GM12878 (cell line): ENCODE measurements at regions not wholly inside any gene's neighbourhood (a gene's known extent, or its start where the extent isn't known, plus 50 kb on each side); places are given as distances from the start of the nearest gene placed in this dataset.
"Not testable (repeated sequence)": the region's sequence is repeated elsewhere in the genome, so short reads cannot be mapped to it uniquely, and the experiment has no call there.

Experiments used
- ATAC-seq: fragments of 200-7000 bp; cut with Tn5 transposase; 3 replicates; pipeline ENCODE4 v1.9.1; 2020; ENCODE audit warnings: mild to moderate bottlenecking, moderate library complexity
- BruUV-seq: library from RNA; stranded (reverse); fragments of 400-500 nt; replicated peaks from 2 replicates; lab custom pipeline; 2021; lab: Mats Ljungman, UMichigan
- CTCF ChIA-PET: fragments of 300-600 bp; sonication (Branson Sonifier 250); formaldehyde crosslinking; extraction: SDS; loops from one replicate; lab custom pipeline; 2021; ENCODE audit warnings: inconsistent platforms; lab: Yijun Ruan, JAX
- POLR2A ChIA-PET: fragments of 350-600 bp; formaldehyde crosslinking; extraction: SDS; loops from one replicate; lab custom pipeline; 2021; ENCODE audit warnings: inconsistent platforms; lab: Charles Lee
- RAD21 ChIA-PET: fragments of 300-600 bp; sonication (Branson Sonifier 250); formaldehyde crosslinking; loops from one replicate; lab custom pipeline; 2023; ENCODE audit warnings: antibody characterized with exemption; ENCODE audit not compliant: unreplicated experiment; lab: Charles Lee
- SMC1A ChIA-PET: fragments of 300-600 bp; sonication (Branson Sonifier 250); formaldehyde crosslinking; loops from one replicate; lab custom pipeline; 2023; ENCODE audit not compliant: unreplicated experiment, uncharacterized antibody; lab: Charles Lee
- DNase-seq: peaks from one replicate; pipeline ENCODE4 v3.0.0-alpha.2; 2011; ENCODE audit warnings: low read depth, low spot score
- FAIRE-seq: peaks from 3 replicates; lab custom pipeline; 2011; peaks lifted over from hg19 to GRCh38; lab: Jason Lieb, UNC
- H2AFZ ChIP-seq: 2 replicates; pipeline ENCODE4 v1.6.0; 2011; ENCODE audit warnings: low read depth, low read length, control low read depth; ENCODE audit not compliant: control insufficient read depth
- H3K27ac ChIP-seq: 2 replicates; pipeline ENCODE4 v1.5.1; 2011; ENCODE audit warnings: control low read depth; ENCODE audit not compliant: control insufficient read depth, insufficient read depth
- H3K27me3 ChIP-seq, 2 experiments: replicated peaks in 1 of 2; 2 replicates each; pipeline versions ENCODE4 v1.6.0 to v1.6.1; 2011; ENCODE audit warnings: low read length in 1 of 2; ENCODE audit not compliant: control insufficient read depth in 2 of 2, insufficient read depth in 2 of 2
- H3K36me3 ChIP-seq, 2 experiments: 2 replicates each; pipeline ENCODE4 v1.5.1; 2011; ENCODE audit warnings: low read length in 1 of 2; ENCODE audit not compliant: control insufficient read depth in 2 of 2, insufficient read depth in 2 of 2
- H3K4me1 ChIP-seq: 2 replicates; pipeline ENCODE4 v1.6.1; 2011; ENCODE audit warnings: mild to moderate bottlenecking, low read length, moderate library complexity, mixed read lengths; ENCODE audit not compliant: control insufficient read depth, insufficient read depth
- H3K4me2 ChIP-seq: 2 replicates; pipeline ENCODE4 v1.6.0; 2011; ENCODE audit warnings: control low read depth; ENCODE audit not compliant: control insufficient read depth, insufficient read depth
- H3K4me3 ChIP-seq: fragments of 200-600 bp; sonication (generic); 2 replicates; pipeline ENCODE4 v1.5.1; 2016
- H3K79me2 ChIP-seq: 2 replicates; pipeline ENCODE4 v1.6.0; 2011; ENCODE audit warnings: low read length; ENCODE audit not compliant: control insufficient read depth, insufficient read depth
- H3K9ac ChIP-seq: 2 replicates; pipeline ENCODE4 v1.8.0; 2011; ENCODE audit warnings: low read length, control low read depth, mixed read lengths; ENCODE audit not compliant: control insufficient read depth, insufficient read depth
- H3K9me3 ChIP-seq: replicated peaks from 3 replicates; pipeline ENCODE4 v1.5.1; 2011; ENCODE audit warnings: mild to moderate bottlenecking, low read length; ENCODE audit not compliant: control insufficient read depth, insufficient read depth
- H4K20me1 ChIP-seq: 2 replicates; pipeline ENCODE4 v1.6.0; 2011; ENCODE audit not compliant: control insufficient read depth, insufficient read depth
- WGBS: methylation state at CpG from one replicate; pipeline ENCODE4 v1.1.6; 2016; ENCODE audit warnings: low lambda C conversion rate; ENCODE audit not compliant: insufficient replicate concordance, insufficient coverage; ENCODE audit errors: missing lambda C conversion rate; 5-methylcytosine and 5-hydroxymethylcytosine counted together
- in situ Hi-C: fragments of 300-500 bp; cut with MboI; formaldehyde crosslinking; loops from 9 replicates; pipeline ENCODE4 v1.14.3; 2018; ENCODE audit warnings: mixed read lengths
- intact Hi-C: fragments of 100-400 bp; cut with micrococcal nuclease; formaldehyde crosslinking; loops from one replicate; pipeline ENCODE4 v1.14.2; 2022; ENCODE audit not compliant: unreplicated experiment

DNA sequence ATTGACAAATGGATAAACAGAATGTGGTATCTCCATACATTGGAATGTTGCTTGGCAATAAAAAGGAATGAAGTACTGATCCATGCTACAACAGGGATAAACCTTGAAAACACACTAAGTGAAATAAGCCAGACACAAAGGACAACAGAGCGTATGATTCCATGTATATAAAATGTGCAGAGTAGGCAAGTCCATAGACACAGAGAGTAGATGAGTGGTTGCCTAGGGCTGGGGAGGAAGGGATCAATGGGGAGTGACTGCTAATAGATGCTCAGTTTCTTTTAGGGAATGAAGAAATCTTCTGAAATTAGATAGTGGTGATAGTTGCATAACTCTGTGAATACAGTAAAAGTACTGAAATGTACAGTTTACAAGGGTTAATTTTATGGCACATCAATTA, 59.4 kb upstream of the SMURF2 start:
- DNase-seq, intact Hi-C loops, H3K9me3 ChIP-seq, POLR2A ChIA-PET, H3K27ac ChIP-seq, H3K4me1 ChIP-seq, H3K36me3 ChIP-seq, H3K79me2 ChIP-seq, SMC1A ChIA-PET, in situ Hi-C loops, H3K4me2 ChIP-seq, H3K27me3 ChIP-seq, RAD21 ChIA-PET, H3K9ac ChIP-seq, H2AFZ ChIP-seq, BruUV-seq, H4K20me1 ChIP-seq, ATAC-seq, H3K4me3 ChIP-seq, FAIRE-seq: not testable (repeated sequence)
- CTCF ChIA-PET: interaction anchor here (0.7 kb wide), 1 partner anchor 179 kb away, joined by 3 read pairs; no protein-coding TSS in a partner anchor
- WGBS: 0% methylated on average over 1 of the region's 1 CpG

DNA sequence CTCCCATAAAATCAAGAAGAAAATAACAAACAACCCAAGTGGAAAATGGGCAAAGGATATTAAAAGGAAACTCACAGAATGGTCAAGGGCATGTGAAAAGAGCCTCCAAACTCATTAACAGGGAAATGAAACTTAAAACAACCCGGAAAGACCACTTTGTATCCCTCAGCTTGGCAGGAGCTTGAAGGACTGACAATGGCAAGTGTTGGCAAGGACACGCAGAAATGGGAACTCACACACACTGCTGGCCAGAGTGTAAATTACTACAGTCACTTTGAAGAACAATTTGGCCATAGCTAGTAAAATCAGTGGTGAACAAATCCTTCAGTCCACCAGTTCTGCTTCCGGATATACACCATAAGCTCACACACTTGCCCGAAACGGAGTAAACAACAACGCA, 58.1 kb upstream of the SMURF2 start:
- intact Hi-C loops, POLR2A ChIA-PET, H2AFZ ChIP-seq, FAIRE-seq, H3K27ac ChIP-seq, DNase-seq, H3K4me3 ChIP-seq, RAD21 ChIA-PET, in situ Hi-C loops, SMC1A ChIA-PET, H3K79me2 ChIP-seq, H3K9me3 ChIP-seq, BruUV-seq, CTCF ChIA-PET, ATAC-seq, H3K27me3 ChIP-seq, H3K36me3 ChIP-seq, H3K4me2 ChIP-seq, H4K20me1 ChIP-seq, H3K4me1 ChIP-seq, H3K9ac ChIP-seq: not testable (repeated sequence)
- WGBS: 78% methylated on average over 6 of the region's 6 CpGs

DNA sequence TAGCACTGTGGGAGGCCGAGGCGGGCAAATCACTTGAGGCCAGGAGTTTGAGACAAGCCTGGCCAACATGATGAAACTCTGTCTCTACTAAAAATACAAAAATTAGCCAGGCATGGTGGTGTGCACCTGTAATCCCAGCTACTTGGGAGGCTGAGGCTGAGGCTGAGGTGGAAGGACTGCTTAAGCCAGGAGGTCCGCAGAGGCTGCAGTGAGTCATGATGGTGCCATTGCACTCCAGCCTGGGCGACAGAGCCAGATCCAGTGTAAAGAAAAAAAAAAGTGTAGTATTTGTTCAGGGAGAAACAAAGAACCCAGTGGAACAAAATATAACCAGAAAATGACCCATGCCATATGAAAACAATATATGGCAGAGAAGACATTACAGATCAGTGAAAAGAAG, 57.4 kb upstream of the SMURF2 start:
- H3K9ac ChIP-seq, H3K4me2 ChIP-seq, in situ Hi-C loops, H3K27ac ChIP-seq, CTCF ChIA-PET, SMC1A ChIA-PET, POLR2A ChIA-PET, H3K9me3 ChIP-seq, H2AFZ ChIP-seq, H3K4me1 ChIP-seq, RAD21 ChIA-PET, H3K36me3 ChIP-seq, H4K20me1 ChIP-seq, H3K4me3 ChIP-seq, H3K27me3 ChIP-seq, intact Hi-C loops, H3K79me2 ChIP-seq, FAIRE-seq, BruUV-seq, ATAC-seq, DNase-seq: not testable (repeated sequence)
- 26% methylated on average over 4 of the region's 4 CpGs for WGBS

DNA sequence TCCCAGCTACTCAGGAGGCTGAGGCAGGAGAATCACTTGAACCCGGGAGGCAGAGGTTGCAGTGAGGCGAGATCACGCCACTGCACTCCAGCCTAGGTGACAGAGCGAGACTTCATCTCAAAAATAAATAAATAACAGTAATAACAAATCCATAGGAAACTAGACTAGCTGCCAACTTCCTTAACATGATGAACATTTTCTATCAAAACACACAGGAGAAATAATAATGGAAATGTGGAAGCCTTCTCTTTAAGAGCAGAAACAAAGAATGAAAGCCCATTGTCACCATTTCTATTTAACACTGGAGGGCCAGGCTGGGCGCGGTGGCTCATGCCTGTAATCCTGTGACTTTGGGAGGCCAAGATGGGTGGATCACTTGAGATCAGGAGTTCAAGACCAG, 56.7 kb upstream of the SMURF2 start:
- H2AFZ ChIP-seq, H3K9ac ChIP-seq, in situ Hi-C loops, H3K27me3 ChIP-seq, H3K4me2 ChIP-seq, H3K4me3 ChIP-seq, SMC1A ChIA-PET, CTCF ChIA-PET, FAIRE-seq, H3K9me3 ChIP-seq, RAD21 ChIA-PET, H3K27ac ChIP-seq, H3K36me3 ChIP-seq, H3K4me1 ChIP-seq, intact Hi-C loops, H3K79me2 ChIP-seq, H4K20me1 ChIP-seq, POLR2A ChIA-PET, ATAC-seq, BruUV-seq, DNase-seq: not testable (repeated sequence)
- 75% methylated on average over 6 of the region's 6 CpGs for WGBS
